CD4-positive, alpha-beta T cell (primary cell): ENCODE measurements at regions not wholly inside any gene's neighbourhood (a gene's known extent, or its start where the extent isn't known, plus 50 kb on each side); places are given as distances from the start of the nearest gene placed in this dataset.

Experiments
- ATAC-seq: fragments of 200-7000 bp; cut with Tn5 transposase; one replicate; pipeline ENCODE4 v1.10.0; 2022; ENCODE audit warnings: mild to moderate bottlenecking; ENCODE audit not compliant: poor library complexity
- CTCF ChIA-PET: fragments of 350-600 bp; sonication (Branson Sonifier 250); formaldehyde crosslinking; loops from one replicate; lab custom pipeline; 2021; ENCODE audit warnings: antibody characterized with exemption, inconsistent platforms; lab: Charles Lee
- POLR2A ChIA-PET: fragments of 350-600 bp; sonication (Branson Sonifier 250); formaldehyde crosslinking; loops from one replicate; lab custom pipeline; 2021; ENCODE audit warnings: antibody characterized with exemption, inconsistent platforms; lab: Charles Lee
- DNase-seq, 14 experiments: peaks; one replicate each; pipeline ENCODE4 v3.0.0-alpha.2; 2013 to 2020; ENCODE audit warnings: mixed read lengths in 2 of 14
- H3K27ac ChIP-seq, 2 donors: one replicate each; pipeline versions ENCODE4 v1.5.1 to v1.7.0; 2013; ENCODE audit warnings: low read length in 2 of 2, low read depth in 1 of 2, mild to moderate bottlenecking in 1 of 2
- H3K27me3 ChIP-seq, 2 experiments: 1 replicate in 1 of 2; 2 replicates in 1 of 2; pipeline versions ENCODE4 v1.6.1 to v1.7.0; 2013; ENCODE audit warnings: low read length in 2 of 2, control low read depth in 1 of 2, mild to moderate bottlenecking in 1 of 2, moderate library complexity in 1 of 2; ENCODE audit not compliant: insufficient read depth in 2 of 2, control insufficient read depth in 1 of 2
- H3K36me3 ChIP-seq: one replicate; pipeline ENCODE4 v1.6.1; 2013; ENCODE audit warnings: low read length, control low read depth; ENCODE audit not compliant: insufficient read depth
- H3K4me1 ChIP-seq: one replicate; pipeline ENCODE4 v1.6.1; 2013; ENCODE audit warnings: low read length, control low read depth; ENCODE audit not compliant: insufficient read depth
- H3K4me3 ChIP-seq: one replicate; pipeline ENCODE4 v1.5.1; 2013; ENCODE audit warnings: mild to moderate bottlenecking, low read length, moderate library complexity
- H3K9me3 ChIP-seq, 2 experiments: 1 replicate in 1 of 2; 2 replicates in 1 of 2; pipeline versions ENCODE4 v1.6.1 to v1.7.0; 2013; ENCODE audit warnings: low read length in 2 of 2, mild to moderate bottlenecking in 2 of 2, control low read depth in 1 of 2, moderate library complexity in 1 of 2; ENCODE audit not compliant: control insufficient read depth in 1 of 2, insufficient read depth in 1 of 2
- H3K27ac Mint-ChIP-seq: one replicate; pipeline ENCODE4 v1.8.0; 2020; ENCODE audit warnings: mixed read lengths
- H3K27me3 Mint-ChIP-seq: one replicate; pipeline ENCODE4 v1.8.0; 2021; ENCODE audit warnings: mixed read lengths
- H3K36me3 Mint-ChIP-seq: one replicate; pipeline ENCODE4 v1.8.0; 2021; ENCODE audit warnings: low read depth, mixed read lengths
- H3K4me1 Mint-ChIP-seq: one replicate; pipeline ENCODE4 v1.8.0; 2021; ENCODE audit warnings: low read depth, mixed read lengths
- H3K4me3 Mint-ChIP-seq: one replicate; pipeline ENCODE4 v1.8.0; 2020; ENCODE audit warnings: mild to moderate bottlenecking, mixed read lengths
- H3K9me3 Mint-ChIP-seq: one replicate; pipeline ENCODE4 v1.8.0; 2020; ENCODE audit warnings: mixed read lengths
- CTCF ChIP-seq: fragments of 200-600 bp; IDR thresholded peaks from one replicate; pipeline ENCODE4 v1.8.0; 2022; ENCODE audit warnings: antibody characterized with exemption, mild to moderate bottlenecking
- intact Hi-C, 2 experiments: fragments of 100-400 bp; cut with DNase I in 1 of 2; cut with micrococcal nuclease in 1 of 2; formaldehyde crosslinking; loops; one replicate each; pipeline versions ENCODE4 v1.15.1 to v1.9.0; 2023 to 2025; cut with DNase I, micrococcal nuclease

GRCh38 chr6:90687775-90688380, 101.0 kb upstream of the MAP3K7 start:
- POLR2A ChIA-PET, result no interaction called here
- no peak overlapping the region for H3K4me3 Mint-ChIP-seq
- no peaks in the 10 kb centered on the region for H3K36me3 Mint-ChIP-seq
- H3K27me3 Mint-ChIP-seq, result peaks cover 48% of the 10 kb centered on the region
- no peaks in the 10 kb centered on the region for H3K4me1 ChIP-seq
- H3K9me3 Mint-ChIP-seq, result no peaks in the 10 kb centered on the region
- H3K4me1 Mint-ChIP-seq, result no peaks in the 10 kb centered on the region
- intact Hi-C loops, result no loop called here
- ATAC-seq (no peak), DNase-seq (no peak)
- H3K27me3 ChIP-seq, result peaks cover 0 to 2% of the 10 kb centered on the region in 2 experiments
- H3K27ac Mint-ChIP-seq, result no peak overlapping the region
- TF ChIP-seq CTCF, result no peak
- no peak overlapping the region for H3K27ac ChIP-seq
- no peak overlapping the region for H3K4me3 ChIP-seq
- CTCF ChIA-PET, result interaction anchor here (1.1 kb wide), 1 partner anchor 11 kb away, joined by 3 read pairs; no protein-coding TSS in a partner anchor
- no peaks in the 10 kb centered on the region for H3K9me3 ChIP-seq
- H3K36me3 ChIP-seq, result no peaks in the 10 kb centered on the region

- Histone ChIP-seq H3K4me1 (no peaks in the 10 kb centered on the region), H3K27ac (no peak overlapping the region), H3K4me3 (no peak overlapping the region), H3K9me3 (no peaks in the 10 kb centered on the region), H3K27me3 (no peaks in the 10 kb centered on the region), H3K36me3 (no peaks in the 10 kb centered on the region)
- Mint-ChIP-seq H3K4me3 (no peak overlapping the region), H3K27me3 (peaks cover 19% of the 10 kb centered on the region), H3K9me3 (no peaks in the 10 kb centered on the region), H3K27ac (no peak overlapping the region), H3K4me1 (no peaks in the 10 kb centered on the region), H3K36me3 (no peaks in the 10 kb centered on the region)
- intact Hi-C loops, result no loop called here
- POLR2A ChIA-PET, result no interaction called here
- ATAC-seq (no peak), DNase-seq (no peak)
- CTCF ChIA-PET, result no interaction called here
- TF ChIP-seq CTCF, result no peak
Observed at GRCh38 chr6:90681863-90682262, 95.0 kb upstream of the MAP3K7 start.

- no peak overlapping the region for H3K4me3 Mint-ChIP-seq
- H3K4me1 Mint-ChIP-seq, result no peaks in the 10 kb centered on the region
- no peak for TF ChIP-seq CTCF
- Histone ChIP-seq H3K9me3 (no peaks in the 10 kb centered on the region), H3K36me3 (no peaks in the 10 kb centered on the region), H3K27me3 (no peaks in the 10 kb centered on the region), H3K4me1 (no peaks in the 10 kb centered on the region), H3K27ac (no peak overlapping the region), H3K4me3 (no peak overlapping the region)
- H3K9me3 Mint-ChIP-seq, result no peaks in the 10 kb centered on the region
- ChIA-PET POLR2A (no interaction called here), CTCF (no interaction called here)
- no peak overlapping the region for H3K27ac Mint-ChIP-seq
- intact Hi-C loops, result no loop called here
- H3K36me3 Mint-ChIP-seq, result no peaks in the 10 kb centered on the region
- no peak for ATAC-seq
- peaks cover 19% of the 10 kb centered on the region for H3K27me3 Mint-ChIP-seq
- DNase-seq, result no peak
Observed at GRCh38 chr6:90678049-90678779, 91.3 kb upstream of the MAP3K7 start.
